Neural progenitor cell (in vitro differentiated cells): ENCODE measurements at regions not wholly inside any gene's neighbourhood (a gene's known extent, or its start where the extent isn't known, plus 50 kb on each side); places are given as distances from the start of the nearest gene placed in this dataset.

ENCODE experiments used
- DNase-seq: peaks from one replicate; pipeline ENCODE4 v3.0.0-alpha.2; 2016; ENCODE audit warnings: low spot score
- H2AFZ ChIP-seq: fragments of 200-600 bp; sonication (generic); replicated peaks from 2 replicates; pipeline ENCODE4 v1.6.1; 2016; ENCODE audit warnings: antibody characterized with exemption
- H3F3A ChIP-seq: fragments of 200-600 bp; sonication (generic); 2 replicates; pipeline ENCODE4 v1.6.1; 2016; ENCODE audit warnings: antibody characterized with exemption, low read depth
- H3K27ac ChIP-seq: fragments of 200-600 bp; sonication (generic); 2 replicates; pipeline ENCODE4 v1.5.1; 2016; ENCODE audit warnings: mild to moderate bottlenecking
- H3K27me3 ChIP-seq: fragments of 200-600 bp; sonication (generic); 2 replicates; pipeline ENCODE4 v1.6.1; 2016; ENCODE audit warnings: mild to moderate bottlenecking, moderate library complexity
- H3K36me3 ChIP-seq: fragments of 200-600 bp; sonication (generic); 2 replicates; pipeline ENCODE4 v1.5.1; 2016
- H3K4me1 ChIP-seq: fragments of 200-600 bp; sonication (generic); 2 replicates; pipeline ENCODE4 v1.6.1; 2016; ENCODE audit warnings: mixed run types
- H3K4me2 ChIP-seq: fragments of 200-600 bp; sonication (generic); 2 replicates; pipeline ENCODE4 v1.6.1; 2016
- H3K4me3 ChIP-seq: fragments of 200-600 bp; sonication (generic); 2 replicates; pipeline ENCODE4 v1.5.1; 2016
- H3K79me2 ChIP-seq: fragments of 200-600 bp; sonication (generic); 2 replicates; pipeline ENCODE4 v1.6.1; 2016; ENCODE audit warnings: low read depth
- H3K9ac ChIP-seq: fragments of 200-600 bp; sonication (generic); 2 replicates; pipeline ENCODE4 v1.6.1; 2016
- H3K9me3 ChIP-seq: fragments of 200-600 bp; sonication (generic); 2 replicates; pipeline ENCODE4 v1.5.1; 2016; ENCODE audit warnings: low read depth
- H4K20me1 ChIP-seq: fragments of 200-600 bp; sonication (generic); 2 replicates; pipeline ENCODE4 v1.6.1; 2016; ENCODE audit warnings: low read depth
- H3K27ac Mint-ChIP-seq: 3 replicates; pipeline ENCODE4 v1.8.0; 2021; ENCODE audit warnings: mixed read lengths
- H3K27me3 Mint-ChIP-seq: 2 replicates; pipeline ENCODE4 v1.8.0; 2022; ENCODE audit warnings: low read depth, mild to moderate bottlenecking, inconsistent platforms, moderate library complexity, mixed read lengths; ENCODE audit not compliant: insufficient read depth
- H3K36me3 Mint-ChIP-seq: 3 replicates; pipeline ENCODE4 v1.8.0; 2021; ENCODE audit warnings: mixed read lengths
- H3K4me1 Mint-ChIP-seq: 3 replicates; pipeline ENCODE4 v1.8.0; 2021; ENCODE audit warnings: mixed read lengths
- H3K4me3 Mint-ChIP-seq: 3 replicates; pipeline ENCODE4 v1.8.0; 2021; ENCODE audit warnings: mild to moderate bottlenecking, moderate library complexity, mixed read lengths
- H3K9me3 Mint-ChIP-seq: 3 replicates; pipeline ENCODE4 v1.8.0; 2020; ENCODE audit warnings: mixed read lengths
- CTCF ChIP-seq: fragments of 200-600 bp; sonication (generic); IDR thresholded peaks from 2 replicates; pipeline ENCODE4 v1.5.1; 2017; ENCODE audit warnings: antibody characterized with exemption, mild to moderate bottlenecking
- EZH2 ChIP-seq: fragments of 200-600 bp; sonication (generic); IDR thresholded peaks from 2 replicates; pipeline ENCODE4 v1.6.1; 2017; ENCODE audit warnings: antibody characterized with exemption, mild to moderate bottlenecking, moderate library complexity
- EZH2phosphoT487 ChIP-seq: fragments of 200-600 bp; sonication (generic); IDR thresholded peaks from 2 replicates; pipeline ENCODE4 v1.6.1; 2017; ENCODE audit warnings: antibody characterized with exemption

- Histone ChIP-seq H3K9me3 (no peaks in the 10 kb centered on the region), H3K4me1 (no peaks in the 10 kb centered on the region), H3K27me3 (no peaks in the 10 kb centered on the region), H3K79me2 (no peaks in the 10 kb centered on the region), H3K4me2 (no peak overlapping the region), H3K4me3 (no peak overlapping the region), H3K36me3 (no peaks in the 10 kb centered on the region), H4K20me1 (no peaks in the 10 kb centered on the region), H3K27ac (no peak overlapping the region), H3K9ac (no peak overlapping the region), H3F3A (no peaks in the 10 kb centered on the region), H2AFZ (no peak overlapping the region)
- TF ChIP-seq EZH2 (no peak), EZH2phosphoT487 (no peak), CTCF (no peak)
- Mint-ChIP-seq H3K4me3 (no peak overlapping the region), H3K36me3 (no peaks in the 10 kb centered on the region), H3K27me3 (peaks cover 2% of the 10 kb centered on the region), H3K4me1 (peaks cover 3% of the 10 kb centered on the region), H3K27ac (no peak overlapping the region), H3K9me3 (no peaks in the 10 kb centered on the region)
- no peak for DNase-seq
These were observed 171.3 kb upstream of the CDH12 start for GRCh38 chr5:23024470-23024869.

- H3K27ac ChIP-seq, result no peak overlapping the region
- no peaks in the 10 kb centered on the region for H3K4me1 Mint-ChIP-seq
- H3K4me2 ChIP-seq, result no peak overlapping the region
- no peaks in the 10 kb centered on the region for H3K9me3 ChIP-seq
- TF ChIP-seq EZH2 (no peak), EZH2phosphoT487 (no peak), CTCF (no peak)
- H4K20me1 ChIP-seq, result no peaks in the 10 kb centered on the region
- H3K4me3 ChIP-seq, result no peak overlapping the region
- no peaks in the 10 kb centered on the region for H3K36me3 Mint-ChIP-seq
- H3K9ac ChIP-seq, result no peak overlapping the region
- no peaks in the 10 kb centered on the region for H3K4me1 ChIP-seq
- no peak overlapping the region for H3K27ac Mint-ChIP-seq
- no peaks in the 10 kb centered on the region for H3K36me3 ChIP-seq
- H3F3A ChIP-seq, result no peaks in the 10 kb centered on the region
- no peak overlapping the region for H3K4me3 Mint-ChIP-seq
- DNase-seq, result no peak
- H3K27me3 Mint-ChIP-seq, result peaks cover 5% of the 10 kb centered on the region
- H3K9me3 Mint-ChIP-seq, result no peaks in the 10 kb centered on the region
- H2AFZ ChIP-seq, result no peak overlapping the region
- no peaks in the 10 kb centered on the region for H3K27me3 ChIP-seq
- no peaks in the 10 kb centered on the region for H3K79me2 ChIP-seq
These were observed 161.7 kb upstream of the CDH12 start for GRCh38 chr5:23014825-23015224.

GRCh38 chr5:23014266-23014665 is 161.1 kb upstream of the CDH12 start:
- Histone ChIP-seq H3K27ac (no peak overlapping the region), H4K20me1 (no peaks in the 10 kb centered on the region), H3F3A (no peaks in the 10 kb centered on the region), H3K9ac (no peak overlapping the region), H2AFZ (no peak overlapping the region), H3K79me2 (no peaks in the 10 kb centered on the region), H3K36me3 (no peaks in the 10 kb centered on the region), H3K4me3 (no peak overlapping the region), H3K4me1 (no peaks in the 10 kb centered on the region), H3K27me3 (no peaks in the 10 kb centered on the region), H3K9me3 (no peaks in the 10 kb centered on the region), H3K4me2 (no peak overlapping the region)
- no peak for DNase-seq
- H3K27me3 Mint-ChIP-seq, result peaks cover 3% of the 10 kb centered on the region
- TF ChIP-seq EZH2, result no peak
- TF ChIP-seq CTCF, result no peak
- TF ChIP-seq EZH2phosphoT487, result no peak
- H3K27ac Mint-ChIP-seq, result no peak overlapping the region
- H3K4me1 Mint-ChIP-seq, result no peaks in the 10 kb centered on the region
- no peaks in the 10 kb centered on the region for H3K36me3 Mint-ChIP-seq
- H3K9me3 Mint-ChIP-seq, result no peaks in the 10 kb centered on the region
- no peak overlapping the region for H3K4me3 Mint-ChIP-seq
